ENCODE measurements at regions not wholly inside any gene's neighbourhood (a gene's known extent, or its start where the extent isn't known, plus 50 kb on each side); places are given as distances from the start of the nearest gene placed in this dataset.

DNA sequence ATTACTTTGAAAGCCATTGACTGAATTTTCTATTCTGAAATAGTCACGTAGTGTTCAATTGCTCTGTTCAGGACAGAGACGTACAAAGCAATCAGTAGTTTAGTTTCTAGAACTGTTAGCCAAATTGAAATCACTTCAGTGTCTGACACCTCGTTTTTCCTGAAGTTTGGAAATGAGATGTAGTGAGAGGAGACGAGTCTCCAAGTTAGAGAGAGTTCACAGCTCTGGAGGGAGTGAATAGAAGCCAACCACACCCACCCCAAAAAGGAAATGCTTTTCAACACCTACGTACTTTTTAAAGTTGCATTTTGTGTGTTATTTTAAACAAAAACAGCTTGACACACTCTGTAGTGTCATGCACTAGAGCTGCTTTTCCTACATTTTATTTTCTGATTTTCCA, 296.0 kb downstream of the ADGRG6 start:
- H3K4me1 Mint-ChIP-seq, result no peaks in the 10 kb centered on the region
- no peaks in the 10 kb centered on the region for H3K36me3 Mint-ChIP-seq
- H3K9me3 Mint-ChIP-seq, result peaks cover 10% of the 10 kb centered on the region
- ATAC-seq, result no peak
- H3K4me3 Mint-ChIP-seq, result no peak overlapping the region
- no peak overlapping the region for H3K27ac Mint-ChIP-seq
- H3K27me3 Mint-ChIP-seq, result peaks cover 29% of the 10 kb centered on the region

DNA sequence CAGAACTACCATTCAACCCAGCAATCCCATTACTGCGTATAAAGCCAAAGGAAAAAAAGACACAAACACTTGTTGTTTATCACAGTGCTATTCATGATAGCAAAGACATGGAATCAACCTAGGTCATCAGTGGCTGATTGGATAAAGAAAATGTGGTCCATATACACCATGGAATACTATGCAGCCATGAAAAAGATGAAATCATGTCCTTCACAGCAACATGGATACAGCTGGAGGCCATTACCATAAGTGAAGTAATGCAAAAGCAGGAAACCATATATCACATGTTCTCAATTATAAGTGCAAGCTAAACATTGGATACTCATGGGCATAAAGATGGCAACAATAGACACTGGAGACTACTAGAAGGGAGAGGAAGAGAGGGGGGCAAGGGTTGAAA, 299.6 kb downstream of the ADGRG6 start:
- Mint-ChIP-seq H3K27ac (no peak overlapping the region), H3K4me3 (no peak overlapping the region), H3K4me1 (peaks cover 14% of the 10 kb centered on the region), H3K36me3 (no peaks in the 10 kb centered on the region), H3K9me3 (peaks cover 11% of the 10 kb centered on the region), H3K27me3 (peaks cover 22% of the 10 kb centered on the region)
- no peak for ATAC-seq

DNA sequence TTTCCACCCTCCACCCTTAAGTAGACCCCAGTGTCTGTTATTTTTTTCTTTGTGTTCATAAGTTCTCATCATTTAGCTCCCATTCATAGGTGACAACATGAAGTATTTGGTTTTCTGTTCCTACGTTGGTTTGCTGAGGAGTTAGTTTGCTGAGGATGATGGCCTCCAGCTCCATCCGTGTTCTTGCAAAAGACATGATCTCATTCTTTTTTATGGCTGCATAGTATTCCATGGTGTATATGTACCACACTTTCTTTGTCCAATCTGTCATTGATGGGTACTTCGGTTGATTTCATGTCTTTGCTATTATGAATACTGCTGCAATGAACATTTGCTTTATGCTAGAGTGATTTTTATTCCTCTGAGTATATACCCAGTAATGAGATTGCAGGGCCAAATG, 301.2 kb downstream of the ADGRG6 start:
- H3K4me3 Mint-ChIP-seq, result no peak overlapping the region
- peaks cover 11% of the 10 kb centered on the region for H3K9me3 Mint-ChIP-seq
- H3K4me1 Mint-ChIP-seq, result peaks cover 14% of the 10 kb centered on the region
- no peak overlapping the region for H3K27ac Mint-ChIP-seq
- no peaks in the 10 kb centered on the region for H3K36me3 Mint-ChIP-seq
- no peak for ATAC-seq
- H3K27me3 Mint-ChIP-seq, result peaks cover 21% of the 10 kb centered on the region

DNA sequence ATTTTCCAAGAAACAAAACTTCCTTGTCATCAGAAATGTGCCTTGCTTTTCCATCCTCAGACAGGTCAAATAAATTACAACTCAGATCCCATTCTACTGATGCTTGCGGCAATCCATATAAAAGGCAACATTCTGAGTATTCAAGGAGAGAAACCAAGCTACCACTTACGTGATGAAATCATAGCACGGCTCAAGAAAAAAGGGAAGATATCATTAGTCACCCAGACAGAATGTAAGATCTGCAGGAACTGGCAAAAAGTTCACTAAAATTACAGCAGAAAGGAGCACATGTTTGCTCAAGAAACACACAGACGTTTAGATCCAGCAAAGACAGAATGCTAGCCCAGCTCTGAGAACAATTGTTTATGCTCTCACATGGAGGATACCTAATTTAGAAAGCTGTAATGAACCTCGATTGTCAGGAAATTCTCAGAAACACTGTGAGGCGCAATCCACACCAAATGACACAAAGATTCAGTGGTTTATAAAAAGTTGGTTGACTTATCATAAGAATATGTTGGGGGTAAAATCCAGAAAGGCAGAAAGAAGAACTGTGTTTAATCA, 304.2 kb downstream of the ADGRG6 start:
- peaks cover 9% of the 10 kb centered on the region for H3K9me3 Mint-ChIP-seq
- H3K4me3 Mint-ChIP-seq, result no peak overlapping the region
- no peak for ATAC-seq
- H3K36me3 Mint-ChIP-seq, result no peaks in the 10 kb centered on the region
- peaks cover 18% of the 10 kb centered on the region for H3K27me3 Mint-ChIP-seq
- peaks cover 14% of the 10 kb centered on the region for H3K4me1 Mint-ChIP-seq
- no peak overlapping the region for H3K27ac Mint-ChIP-seq

DNA sequence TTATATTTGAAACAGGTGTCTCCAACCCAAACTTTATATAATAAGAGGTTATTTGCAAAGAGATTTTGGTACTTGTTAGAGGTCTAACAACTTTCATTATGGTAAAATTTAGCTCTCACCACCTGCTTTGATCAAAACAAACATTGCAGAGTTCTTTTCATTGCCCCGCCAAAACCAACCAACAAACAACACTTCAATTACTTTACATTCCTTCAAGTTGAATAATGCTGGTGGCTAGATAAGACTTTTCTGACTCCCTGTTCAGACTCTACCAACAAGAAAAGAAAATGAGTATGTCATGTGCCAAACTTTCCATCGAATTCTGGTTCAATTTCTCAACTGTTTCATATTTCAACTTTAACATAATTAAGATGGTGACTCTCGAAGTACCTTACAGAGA, 311.1 kb downstream of the ADGRG6 start:
- H3K27ac Mint-ChIP-seq, result no peak overlapping the region
- H3K4me3 Mint-ChIP-seq, result no peak overlapping the region
- ATAC-seq, result no peak
- no peaks in the 10 kb centered on the region for H3K36me3 Mint-ChIP-seq
- H3K27me3 Mint-ChIP-seq, result peaks cover 12% of the 10 kb centered on the region
- peaks cover 6% of the 10 kb centered on the region for H3K9me3 Mint-ChIP-seq
- no peaks in the 10 kb centered on the region for H3K4me1 Mint-ChIP-seq

DNA sequence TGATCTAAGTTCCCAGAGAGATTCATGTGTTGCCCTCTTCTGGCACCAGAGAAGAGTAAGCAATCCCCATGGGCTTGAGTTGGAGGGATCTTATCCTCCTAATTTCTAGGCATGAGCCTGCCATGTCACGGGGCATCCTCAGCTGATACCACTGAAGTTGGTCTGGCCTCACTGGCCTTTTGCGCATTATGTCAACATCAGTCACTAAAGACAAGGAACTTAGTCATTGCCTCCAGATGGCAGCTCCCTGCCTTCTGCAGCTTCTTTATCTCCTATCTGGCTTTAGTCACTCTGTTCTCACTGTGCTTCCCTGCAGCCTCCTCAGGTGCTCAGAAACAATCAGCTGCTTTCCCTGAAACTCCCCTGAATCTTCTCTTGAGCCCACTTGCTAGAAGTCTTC, 312.2 kb downstream of the ADGRG6 start:
- Mint-ChIP-seq H3K4me1 (no peaks in the 10 kb centered on the region), H3K36me3 (no peaks in the 10 kb centered on the region), H3K4me3 (no peak overlapping the region), H3K9me3 (peaks cover 6% of the 10 kb centered on the region), H3K27ac (no peak overlapping the region), H3K27me3 (peaks cover 10% of the 10 kb centered on the region)
- ATAC-seq, result no peak

DNA sequence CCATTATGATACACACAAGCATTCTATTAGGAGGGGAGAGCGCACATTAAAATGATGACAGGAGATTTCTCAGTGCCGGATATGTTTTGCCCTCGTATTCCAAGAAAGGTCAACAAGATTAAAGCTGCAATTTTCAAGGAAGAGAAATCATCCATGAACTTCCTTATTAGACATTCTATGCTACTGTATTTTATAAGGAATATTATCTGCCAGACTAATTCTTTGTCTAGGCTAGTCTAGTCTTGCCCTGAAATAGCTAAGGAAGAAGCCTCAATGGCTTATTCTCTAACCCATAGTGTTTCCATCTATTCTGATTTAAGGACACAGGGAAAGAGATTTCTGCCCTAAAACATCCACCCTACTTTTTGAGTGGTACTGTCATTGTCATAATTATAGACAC, 315.4 kb downstream of the ADGRG6 start:
- H3K27ac Mint-ChIP-seq, result no peak overlapping the region
- H3K4me3 Mint-ChIP-seq, result no peak overlapping the region
- H3K36me3 Mint-ChIP-seq, result no peaks in the 10 kb centered on the region
- ATAC-seq, result no peak
- no peaks in the 10 kb centered on the region for H3K9me3 Mint-ChIP-seq
- H3K4me1 Mint-ChIP-seq, result no peaks in the 10 kb centered on the region
- H3K27me3 Mint-ChIP-seq, result peaks cover 2% of the 10 kb centered on the region

DNA sequence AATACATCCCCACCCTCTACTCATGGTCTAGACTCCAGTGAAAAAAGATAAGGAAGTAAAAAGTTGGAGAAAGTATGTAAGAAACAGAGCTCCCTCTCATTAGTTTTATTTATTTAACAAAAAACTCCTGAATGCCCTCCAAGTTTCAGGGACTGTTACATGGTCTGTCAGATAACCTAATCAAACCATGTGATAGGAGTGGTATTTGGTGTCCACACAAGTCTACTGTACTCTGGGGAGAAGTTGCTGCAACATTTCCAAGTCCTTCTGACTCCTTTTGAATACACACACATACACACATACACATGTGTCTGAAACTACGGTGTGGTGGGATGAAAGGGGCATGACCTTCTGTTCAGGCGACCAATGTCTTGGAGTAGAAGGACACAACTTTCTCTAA, 320.0 kb downstream of the ADGRG6 start:
- H3K36me3 Mint-ChIP-seq, result no peaks in the 10 kb centered on the region
- H3K4me3 Mint-ChIP-seq, result no peak overlapping the region
- no peaks in the 10 kb centered on the region for H3K9me3 Mint-ChIP-seq
- no peak overlapping the region for H3K27ac Mint-ChIP-seq
- ATAC-seq, result no peak
- H3K4me1 Mint-ChIP-seq, result no peaks in the 10 kb centered on the region
- H3K27me3 Mint-ChIP-seq, result no peaks in the 10 kb centered on the region

DNA sequence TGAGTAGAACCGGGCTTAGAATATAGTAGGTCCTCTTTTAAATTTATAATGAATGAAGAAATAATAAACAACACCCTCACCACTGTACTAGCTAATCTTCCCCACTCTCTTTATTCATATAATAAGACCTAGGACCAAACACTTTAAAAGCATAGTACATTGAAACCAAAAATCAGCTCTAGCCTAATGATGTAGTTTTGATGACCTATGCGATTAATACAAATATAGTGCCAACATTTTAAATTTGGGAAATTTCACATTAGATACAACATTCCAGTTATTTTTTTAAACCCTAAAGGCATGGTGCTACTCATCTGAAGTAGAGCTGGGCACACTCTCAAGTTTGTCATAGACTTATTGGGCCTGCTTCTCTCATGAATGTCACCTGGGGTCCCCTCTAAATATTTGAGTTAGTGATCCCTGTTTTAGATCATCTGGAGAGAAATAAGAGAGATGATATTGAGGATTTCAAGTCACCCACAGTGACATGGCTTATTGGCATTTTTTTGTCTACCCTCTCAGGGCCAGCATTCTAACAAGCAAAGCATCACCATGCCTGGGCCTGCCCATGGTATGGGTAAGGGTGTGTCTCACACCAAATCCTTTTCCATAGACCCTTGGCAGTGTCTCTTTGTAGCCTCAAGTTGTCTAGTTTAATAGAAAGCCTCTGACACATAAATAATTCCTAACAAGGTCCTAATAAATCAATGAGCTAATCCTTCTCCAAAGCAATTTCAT, 319.8 kb downstream of the HIVEP2 start:
- Mint-ChIP-seq H3K27ac (no peak overlapping the region), H3K9me3 (no peaks in the 10 kb centered on the region), H3K4me3 (no peak overlapping the region), H3K36me3 (no peaks in the 10 kb centered on the region), H3K27me3 (no peaks in the 10 kb centered on the region), H3K4me1 (peaks cover 6% of the 10 kb centered on the region)
- ATAC-seq, result no peak

DNA sequence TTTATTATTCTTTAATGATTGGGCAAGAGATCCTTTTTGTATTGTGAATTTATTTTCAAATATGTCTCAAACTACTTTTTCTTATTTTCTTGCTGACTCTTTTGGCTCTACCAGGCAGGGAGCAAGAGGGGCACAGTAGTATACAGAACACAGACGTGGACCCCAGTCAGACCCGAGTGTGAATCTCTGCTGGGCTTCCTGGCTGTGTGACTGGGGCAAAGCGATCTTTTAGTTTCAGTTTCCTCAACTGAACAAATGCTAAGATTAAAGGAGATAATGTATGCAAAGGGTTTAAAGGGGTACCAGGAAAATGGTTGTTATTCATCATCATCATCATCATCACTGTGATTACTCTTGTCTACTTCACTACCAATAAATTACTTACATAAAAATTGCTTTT, 317.5 kb downstream of the HIVEP2 start:
- H3K4me1 Mint-ChIP-seq, result peaks cover 12% of the 10 kb centered on the region
- H3K36me3 Mint-ChIP-seq, result no peaks in the 10 kb centered on the region
- H3K27me3 Mint-ChIP-seq, result no peaks in the 10 kb centered on the region
- no peak overlapping the region for H3K4me3 Mint-ChIP-seq
- no peaks in the 10 kb centered on the region for H3K9me3 Mint-ChIP-seq
- H3K27ac Mint-ChIP-seq, result no peak overlapping the region
- no peak for ATAC-seq

DNA sequence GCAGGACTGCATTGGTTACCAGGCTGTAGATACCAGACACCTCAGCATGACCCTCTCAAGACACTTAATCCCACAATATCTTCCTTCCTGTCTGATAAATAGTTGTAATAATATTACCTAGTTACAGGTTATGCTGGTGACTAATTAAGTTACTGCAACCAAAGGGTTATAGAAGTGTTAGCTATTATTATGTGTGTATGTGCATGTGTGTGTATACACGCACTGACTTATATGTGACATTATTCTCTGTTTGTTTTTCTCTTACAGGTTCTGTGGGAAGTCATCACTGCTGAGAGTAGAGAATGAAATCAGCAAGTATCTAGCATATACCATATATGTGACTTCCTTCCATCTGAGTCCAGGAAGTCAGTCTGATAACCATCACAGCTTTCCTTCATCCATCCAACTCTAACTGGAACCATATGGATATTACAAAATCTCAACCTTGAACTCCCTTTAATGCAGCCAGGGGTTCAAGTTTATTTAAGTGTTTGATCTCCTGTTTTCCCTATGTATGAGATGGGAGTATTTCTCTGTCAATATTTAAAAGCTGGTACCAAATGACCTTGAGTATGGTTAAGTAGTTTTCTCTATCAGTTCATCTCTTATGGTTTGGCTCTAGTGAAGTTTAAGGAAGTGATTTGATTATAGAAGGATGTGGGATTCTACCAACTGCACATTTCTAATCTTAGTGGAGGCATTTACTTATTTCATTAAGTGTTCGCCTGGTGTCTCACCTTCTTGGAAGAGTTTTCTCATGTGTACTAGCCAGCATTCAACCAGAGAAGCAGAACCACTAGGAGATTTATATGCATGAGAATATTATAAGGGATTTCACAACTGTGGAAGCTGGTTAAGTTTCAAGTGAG, 313.2 kb downstream of the HIVEP2 start:
- ATAC-seq, result no peak

DNA sequence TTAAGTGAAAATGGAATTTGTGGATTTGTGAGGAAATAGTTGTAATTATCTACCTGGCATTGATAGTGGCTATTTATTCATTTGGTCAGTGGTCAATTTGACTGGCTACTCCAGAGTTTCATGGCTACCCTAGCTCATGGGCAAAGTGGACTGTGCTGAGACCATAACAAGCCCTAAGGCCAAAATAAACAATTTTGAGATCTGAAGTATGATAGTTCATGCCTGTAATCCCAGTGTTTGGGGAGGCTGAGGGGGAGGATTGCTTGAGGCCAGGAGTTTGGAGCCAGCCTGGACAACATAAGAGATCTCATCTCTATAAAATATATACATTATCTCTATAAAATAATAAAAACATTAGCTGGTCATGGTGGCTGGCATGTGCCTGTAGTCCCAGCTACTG, 311.7 kb downstream of the HIVEP2 start:
- Mint-ChIP-seq H3K27ac (no peak overlapping the region), H3K27me3 (peaks cover 14% of the 10 kb centered on the region), H3K4me3 (no peak overlapping the region), H3K4me1 (peaks cover 7% of the 10 kb centered on the region), H3K36me3 (no peaks in the 10 kb centered on the region), H3K9me3 (no peaks in the 10 kb centered on the region)
- no peak for ATAC-seq

More for the DNA sequence above, 313.2 kb downstream of the HIVEP2 start:
- Mint-ChIP-seq H3K27me3 (peaks cover 8% of the 10 kb centered on the region), H3K4me3 (no peak overlapping the region), H3K27ac (no peak overlapping the region), H3K9me3 (no peaks in the 10 kb centered on the region), H3K4me1 (peaks cover 12% of the 10 kb centered on the region), H3K36me3 (no peaks in the 10 kb centered on the region)

DNA sequence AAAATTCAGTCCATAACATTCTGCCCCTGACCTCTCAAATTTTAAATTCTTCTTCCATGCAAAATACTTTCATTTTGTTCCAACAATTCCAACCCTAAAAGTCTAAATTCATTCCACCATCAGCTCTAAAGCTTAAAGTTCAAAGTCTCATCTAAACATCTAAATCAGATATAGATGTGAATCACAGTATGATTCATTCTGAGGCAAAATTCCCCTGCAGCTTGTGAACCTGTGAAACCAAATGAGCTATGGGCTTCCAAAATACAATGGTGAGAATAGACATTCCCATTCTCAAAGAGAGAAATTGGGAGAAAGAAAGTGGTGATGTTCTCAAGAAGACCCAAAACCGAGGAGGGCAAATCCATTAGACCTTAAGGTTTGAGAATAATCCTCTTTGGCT, 309.8 kb downstream of the HIVEP2 start:
- no peak for ATAC-seq
- no peak overlapping the region for H3K27ac Mint-ChIP-seq
- H3K27me3 Mint-ChIP-seq, result peaks cover 20% of the 10 kb centered on the region
- no peaks in the 10 kb centered on the region for H3K36me3 Mint-ChIP-seq
- no peak overlapping the region for H3K4me3 Mint-ChIP-seq
- peaks cover 7% of the 10 kb centered on the region for H3K4me1 Mint-ChIP-seq
- no peaks in the 10 kb centered on the region for H3K9me3 Mint-ChIP-seq

DNA sequence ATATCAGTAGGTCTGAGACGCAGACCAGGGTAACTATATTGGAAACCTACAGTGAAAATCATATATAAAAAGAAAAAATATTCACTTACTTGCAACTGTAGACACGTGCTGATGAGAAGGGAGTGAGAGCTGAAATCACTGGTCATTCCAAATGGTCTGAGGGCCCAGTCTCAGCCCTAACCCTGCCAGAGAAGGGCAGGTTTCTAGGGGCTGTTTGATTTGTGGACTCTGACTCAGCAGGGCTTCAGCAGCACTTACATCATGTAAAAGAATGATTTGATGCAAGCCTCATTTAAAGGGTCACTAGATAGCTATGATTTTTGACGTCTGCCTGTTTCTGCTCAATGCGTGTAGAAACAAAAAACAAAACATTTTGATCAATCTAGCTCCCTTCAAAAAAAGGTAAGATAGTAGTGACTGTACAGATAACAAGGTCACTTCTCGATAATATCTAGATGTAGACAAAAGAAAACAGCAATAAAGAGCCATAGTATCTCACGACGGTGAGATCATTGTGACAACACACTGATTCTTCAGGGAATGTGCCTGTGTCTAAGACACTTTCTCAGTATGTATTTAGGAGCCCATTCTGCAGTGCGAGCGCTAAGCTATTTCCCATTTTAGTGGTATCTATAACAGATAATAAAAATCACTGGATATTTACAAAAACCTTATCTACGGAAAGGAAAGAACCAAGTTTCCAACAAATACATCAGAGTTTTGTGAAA, 307.2 kb downstream of the HIVEP2 start:
- Mint-ChIP-seq H3K4me1 (no peaks in the 10 kb centered on the region), H3K36me3 (no peaks in the 10 kb centered on the region), H3K9me3 (no peaks in the 10 kb centered on the region), H3K27ac (no peak overlapping the region), H3K4me3 (no peak overlapping the region), H3K27me3 (peaks cover 20% of the 10 kb centered on the region)
- no peak for ATAC-seq

DNA sequence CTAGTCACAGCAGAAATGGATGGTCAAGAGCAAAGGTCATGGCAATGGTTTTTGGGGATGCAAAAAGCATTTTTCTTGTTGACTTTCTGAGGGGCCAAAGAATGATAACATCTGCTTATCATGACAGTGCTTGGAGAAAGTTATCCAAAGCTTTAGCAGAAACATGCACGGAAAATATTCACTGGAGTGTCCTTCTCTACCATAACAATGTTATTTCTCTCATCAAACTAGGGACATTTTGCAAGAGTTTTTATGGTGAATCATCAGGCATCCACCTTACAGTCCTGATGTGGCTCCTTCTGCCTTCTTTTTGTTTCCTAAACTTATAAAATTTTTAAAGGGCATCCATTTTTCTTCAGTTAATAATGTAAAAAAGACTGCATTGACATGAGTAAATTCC, 302.3 kb downstream of the HIVEP2 start:
- no peak overlapping the region for H3K4me3 Mint-ChIP-seq
- ATAC-seq, result no peak
- no peaks in the 10 kb centered on the region for H3K9me3 Mint-ChIP-seq
- H3K27ac Mint-ChIP-seq, result no peak overlapping the region
- H3K4me1 Mint-ChIP-seq, result no peaks in the 10 kb centered on the region
- H3K36me3 Mint-ChIP-seq, result no peaks in the 10 kb centered on the region
- peaks cover 21% of the 10 kb centered on the region for H3K27me3 Mint-ChIP-seq
